Loucy (cell line): ENCODE measurements at regions not wholly inside any gene's neighbourhood (a gene's known extent, or its start where the extent isn't known, plus 50 kb on each side); places are given as distances from the start of the nearest gene placed in this dataset.

Source experiments
- H2AFZ ChIP-seq: fragments of 200-600 bp; sonication (generic); 2 replicates; pipeline ENCODE4 v1.6.0; 2016; ENCODE audit warnings: antibody characterized with exemption, mild to moderate bottlenecking, low read length, moderate library complexity
- H3F3A ChIP-seq: fragments of 200-600 bp; 2 replicates; pipeline ENCODE4 v1.6.0; 2016; ENCODE audit warnings: antibody characterized with exemption, low read depth, mild to moderate bottlenecking
- H3K27me3 ChIP-seq: fragments of 200-600 bp; sonication (generic); 2 replicates; pipeline ENCODE4 v1.6.1; 2014; ENCODE audit warnings: low read length, mild to moderate bottlenecking; ENCODE audit not compliant: insufficient read depth, poor library complexity, severe bottlenecking
- H3K36me3 ChIP-seq: fragments of 200-600 bp; sonication (generic); 2 replicates; pipeline ENCODE4 v1.6.1; 2016; ENCODE audit warnings: low read length; ENCODE audit not compliant: insufficient read depth
- H3K4me1 ChIP-seq: fragments of 200-600 bp; sonication (generic); 2 replicates; pipeline ENCODE4 v1.5.1; 2014; ENCODE audit warnings: low read length, mild to moderate bottlenecking; ENCODE audit not compliant: insufficient read depth, poor library complexity, severe bottlenecking
- H3K4me2 ChIP-seq: fragments of 200-600 bp; sonication (generic); 2 replicates; pipeline ENCODE4 v1.6.0; 2014; ENCODE audit warnings: antibody characterized with exemption, low read length, low read depth, mild to moderate bottlenecking; ENCODE audit not compliant: poor library complexity, severe bottlenecking
- H3K4me3 ChIP-seq: fragments of 200-600 bp; sonication (generic); 2 replicates; pipeline ENCODE4 v1.5.1; 2014; ENCODE audit warnings: low read length, mild to moderate bottlenecking, mixed read lengths; ENCODE audit not compliant: poor library complexity, severe bottlenecking
- H3K79me2 ChIP-seq: fragments of 200-600 bp; sonication (generic); 2 replicates; pipeline ENCODE4 v1.6.1; 2014; ENCODE audit warnings: low read length; ENCODE audit not compliant: insufficient read depth
- H3K9ac ChIP-seq: fragments of 200-600 bp; sonication (generic); 2 replicates; pipeline ENCODE4 v1.6.0; 2014; ENCODE audit warnings: mild to moderate bottlenecking, low read depth, low read length, moderate library complexity; ENCODE audit not compliant: poor library complexity, severe bottlenecking
- H3K9me2 ChIP-seq: fragments of 200-600 bp; sonication (generic); replicated peaks from 2 replicates; pipeline ENCODE4 v1.6.1; 2016; ENCODE audit warnings: low read depth, low read length, mixed read lengths
- H3K9me3 ChIP-seq: fragments of 200-600 bp; sonication (generic); 2 replicates; pipeline ENCODE4 v1.6.1; 2014; ENCODE audit warnings: mild to moderate bottlenecking, antibody characterized with exemption, low read length, low read depth; ENCODE audit not compliant: insufficient read depth
- H4K20me1 ChIP-seq: fragments of 200-600 bp; sonication (generic); 2 replicates; pipeline ENCODE4 v1.6.0; 2014; ENCODE audit warnings: antibody characterized with exemption, low read length, mild to moderate bottlenecking; ENCODE audit not compliant: insufficient read depth, poor library complexity, severe bottlenecking
- EZH2phosphoT487 ChIP-seq: fragments of 200-600 bp; IDR thresholded peaks from 2 replicates; pipeline ENCODE4 v1.6.1; 2018; ENCODE audit warnings: antibody characterized with exemption, mild to moderate bottlenecking, moderate library complexity, borderline replicate concordance
- TF ChIP-seq, protein P1 (sequence below): fragments of 200-600 bp; sonication (generic); conservative IDR thresholded peaks from 2 replicates; pipeline ENCODE4 v1.5.1; 2014; ENCODE audit warnings: mild to moderate bottlenecking, antibody characterized with exemption, low read length

- Histone ChIP-seq H3K9me2 (no peaks in the 10 kb centered on the region), H3K79me2 (no peaks in the 10 kb centered on the region), H3K27me3 (no peaks in the 10 kb centered on the region), H3K36me3 (no peaks in the 10 kb centered on the region), H2AFZ (no peak overlapping the region), H4K20me1 (no peaks in the 10 kb centered on the region), H3K4me3 (no peak overlapping the region), H3K4me1 (no peaks in the 10 kb centered on the region), H3F3A (no peaks in the 10 kb centered on the region), H3K9ac (no peak overlapping the region), H3K9me3 (no peaks in the 10 kb centered on the region; the same call in 1 of the 2 replicates), H3K4me2 (no peak overlapping the region)
- TF ChIP-seq, protein P1, sequence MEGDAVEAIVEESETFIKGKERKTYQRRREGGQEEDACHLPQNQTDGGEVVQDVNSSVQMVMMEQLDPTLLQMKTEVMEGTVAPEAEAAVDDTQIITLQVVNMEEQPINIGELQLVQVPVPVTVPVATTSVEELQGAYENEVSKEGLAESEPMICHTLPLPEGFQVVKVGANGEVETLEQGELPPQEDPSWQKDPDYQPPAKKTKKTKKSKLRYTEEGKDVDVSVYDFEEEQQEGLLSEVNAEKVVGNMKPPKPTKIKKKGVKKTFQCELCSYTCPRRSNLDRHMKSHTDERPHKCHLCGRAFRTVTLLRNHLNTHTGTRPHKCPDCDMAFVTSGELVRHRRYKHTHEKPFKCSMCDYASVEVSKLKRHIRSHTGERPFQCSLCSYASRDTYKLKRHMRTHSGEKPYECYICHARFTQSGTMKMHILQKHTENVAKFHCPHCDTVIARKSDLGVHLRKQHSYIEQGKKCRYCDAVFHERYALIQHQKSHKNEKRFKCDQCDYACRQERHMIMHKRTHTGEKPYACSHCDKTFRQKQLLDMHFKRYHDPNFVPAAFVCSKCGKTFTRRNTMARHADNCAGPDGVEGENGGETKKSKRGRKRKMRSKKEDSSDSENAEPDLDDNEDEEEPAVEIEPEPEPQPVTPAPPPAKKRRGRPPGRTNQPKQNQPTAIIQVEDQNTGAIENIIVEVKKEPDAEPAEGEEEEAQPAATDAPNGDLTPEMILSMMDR, result no peak
- no peak for TF ChIP-seq EZH2phosphoT487
Measured at GRCh38 chr14:42269234-42269633, 662.6 kb downstream of the LRFN5 start.

DNA sequence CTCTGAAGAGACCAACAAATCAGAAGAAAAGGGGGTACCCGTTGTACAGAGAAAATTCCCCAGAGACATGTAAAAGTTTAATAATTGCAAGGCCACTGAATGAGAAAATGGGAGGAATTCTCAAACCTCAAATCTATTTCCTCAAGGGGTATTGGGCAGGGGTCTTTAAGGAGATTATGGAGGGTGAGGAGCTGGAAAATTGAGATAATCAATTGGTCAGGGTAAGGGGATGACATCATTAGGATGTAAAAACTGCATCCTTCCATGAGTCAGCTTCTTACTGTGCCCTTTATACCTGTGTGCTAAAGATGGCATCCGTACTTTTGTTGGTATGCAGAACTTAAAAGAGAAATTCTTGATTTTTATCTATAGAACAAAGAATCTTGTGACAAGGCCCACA is 641.5 kb downstream of the LRFN5 start:
- no peak overlapping the region for H2AFZ ChIP-seq
- TF ChIP-seq, protein P1, result no peak
- TF ChIP-seq EZH2phosphoT487, result no peak
- H3K79me2 ChIP-seq, result no peaks in the 10 kb centered on the region
- no peaks in the 10 kb centered on the region for H3F3A ChIP-seq
- H3K9me2 ChIP-seq, result no peaks in the 10 kb centered on the region
- H3K27me3 ChIP-seq, result no peaks in the 10 kb centered on the region
- no peak overlapping the region for H3K9ac ChIP-seq
- H3K9me3 ChIP-seq, result no peaks in the 10 kb centered on the region
- H3K36me3 ChIP-seq, result no peaks in the 10 kb centered on the region
- no peak overlapping the region for H3K4me2 ChIP-seq
- no peaks in the 10 kb centered on the region for H4K20me1 ChIP-seq
- H3K4me1 ChIP-seq, result no peaks in the 10 kb centered on the region
- no peak overlapping the region for H3K4me3 ChIP-seq

GRCh38 chr14:42241101-42241500 is 634.4 kb downstream of the LRFN5 start:
- TF ChIP-seq EZH2phosphoT487, result no peak
- TF ChIP-seq, protein P1, result no peak
- no peaks in the 10 kb centered on the region for H3K4me1 ChIP-seq

More at GRCh38 chr14:42241101-42241500, 634.4 kb downstream of the LRFN5 start:
- Histone ChIP-seq H3K36me3 (no peaks in the 10 kb centered on the region), H3F3A (no peaks in the 10 kb centered on the region), H2AFZ (no peak overlapping the region), H3K9ac (no peak overlapping the region), H3K9me3 (no peaks in the 10 kb centered on the region; the same call in 1 of the 2 replicates), H3K79me2 (no peaks in the 10 kb centered on the region), H3K4me2 (no peak overlapping the region), H3K27me3 (no peaks in the 10 kb centered on the region), H4K20me1 (no peaks in the 10 kb centered on the region), H3K4me3 (no peak overlapping the region), H3K9me2 (no peaks in the 10 kb centered on the region)
